ENCODE measurements at regions not wholly inside any gene's neighbourhood (a gene's known extent, or its start where the extent isn't known, plus 50 kb on each side); places are given as distances from the start of the nearest gene placed in this dataset.

GRCh38 chr13:76027131-76027530 is 391.0 kb downstream of the LMO7 start:
- DNase-seq (ENCODE audit: extremely low read depth in 1 of 11, low read depth in 9 of 11, low spot score in 4 of 11): no peak

DNA sequence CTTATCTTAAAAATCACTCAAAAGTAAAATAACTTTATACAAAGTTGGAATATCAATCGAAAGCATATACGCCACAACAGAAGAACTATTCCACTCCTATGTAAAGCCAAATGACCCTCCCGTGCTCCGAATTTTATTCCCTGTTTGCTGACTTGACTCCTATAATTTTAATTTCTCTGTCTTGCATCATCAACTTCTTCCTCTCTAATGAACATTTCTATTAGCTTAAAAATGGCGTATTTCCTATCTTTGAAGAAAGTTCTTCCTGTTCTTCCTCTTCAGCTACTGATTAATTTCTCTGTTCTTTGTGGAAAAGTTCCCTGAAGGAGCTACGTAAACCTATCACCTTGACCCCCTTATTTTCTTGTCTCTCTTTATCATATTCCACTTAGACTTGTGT is 389.3 kb downstream of the LMO7 start:
- no peak for DNase-seq (ENCODE audit: extremely low read depth in 1 of 11, low read depth in 9 of 11, low spot score in 4 of 11)

- no peak for DNase-seq (ENCODE audit: extremely low read depth in 1 of 11, low read depth in 9 of 11, low spot score in 4 of 11)
These were observed 388.0 kb downstream of the LMO7 start for GRCh38 chr13:76024151-76024550.

DNA sequence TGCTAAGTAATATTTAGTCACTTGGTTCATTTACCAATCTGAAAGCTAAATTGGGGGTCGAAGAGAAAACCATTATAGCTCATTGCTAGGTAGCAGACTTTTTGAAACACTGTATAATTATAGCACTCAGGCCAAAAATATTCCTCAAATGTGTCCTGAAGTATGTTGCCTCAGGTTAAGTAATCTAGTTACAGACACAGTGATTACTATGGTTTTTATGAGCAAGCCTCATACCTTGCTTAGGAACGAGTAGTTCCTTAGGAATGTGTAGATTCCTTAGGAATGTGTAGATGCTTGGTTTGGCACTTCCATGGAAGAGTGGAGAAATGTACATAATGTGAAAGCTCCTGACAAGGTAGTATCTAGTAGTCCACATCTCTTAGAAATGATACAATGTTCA is 387.5 kb downstream of the LMO7 start:
- DNase-seq (ENCODE audit: extremely low read depth in 1 of 11, low read depth in 9 of 11, low spot score in 4 of 11): no peak

DNA sequence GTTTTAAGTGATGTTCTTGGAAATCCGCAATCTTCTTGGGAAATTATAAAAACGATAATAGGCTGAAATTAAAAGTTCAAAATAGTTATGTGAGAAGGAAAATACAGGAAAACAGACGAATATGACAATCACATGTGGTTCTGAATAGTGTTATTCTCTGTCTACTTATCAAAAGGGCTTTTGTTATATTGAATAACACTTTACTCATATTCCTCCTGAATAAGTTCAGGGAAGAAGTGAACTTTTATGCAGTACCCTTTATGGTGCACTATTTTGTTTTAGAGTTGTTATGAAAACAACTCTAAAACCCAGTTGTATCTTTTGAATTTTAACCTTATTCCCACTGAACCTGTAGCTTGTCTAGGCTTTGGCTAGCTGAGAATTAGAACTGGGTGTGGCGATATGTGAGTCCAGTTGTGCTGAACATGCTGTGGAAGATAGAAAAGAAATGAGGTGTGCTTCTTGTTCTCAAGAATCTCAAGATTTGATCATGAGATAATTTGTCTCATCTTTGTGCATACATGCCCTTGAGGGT is 384.4 kb downstream of the LMO7 start:
- no peak for DNase-seq (ENCODE audit: extremely low read depth in 1 of 11, low read depth in 9 of 11, low spot score in 4 of 11)

DNA sequence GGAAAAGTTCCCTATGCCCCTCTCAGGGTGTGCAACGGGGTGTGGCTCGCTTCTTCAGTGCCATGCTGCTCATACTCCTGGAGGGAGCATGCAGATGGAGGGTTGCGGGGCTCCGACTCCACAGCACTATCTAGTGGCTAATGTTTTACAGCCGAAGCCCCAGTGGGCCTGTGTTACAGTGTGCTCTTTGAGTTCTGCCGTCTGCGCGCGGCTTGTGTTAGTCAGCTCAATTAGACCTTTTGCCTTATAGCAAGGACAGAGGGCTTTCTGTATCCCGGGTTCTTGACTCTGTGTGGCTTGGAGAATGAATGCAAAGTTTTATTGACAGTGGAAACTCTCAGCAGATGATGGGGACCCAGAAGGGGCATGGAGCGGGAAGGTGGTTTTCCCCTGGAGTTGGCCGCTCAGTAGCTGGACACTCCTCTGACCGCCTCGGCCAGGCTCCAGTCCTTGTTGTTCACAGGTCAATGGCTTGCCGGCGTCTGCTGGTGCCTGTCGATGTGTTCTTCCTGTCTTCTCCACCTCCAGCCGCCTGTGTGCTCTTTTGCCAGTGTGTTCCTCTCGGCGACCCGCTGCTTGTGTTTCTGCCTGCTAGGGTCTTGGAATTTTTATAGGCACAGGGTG is 383.4 kb downstream of the LMO7 start:
- DNase-seq (ENCODE audit: extremely low read depth in 1 of 11, low read depth in 9 of 11, low spot score in 4 of 11): no peak

DNA sequence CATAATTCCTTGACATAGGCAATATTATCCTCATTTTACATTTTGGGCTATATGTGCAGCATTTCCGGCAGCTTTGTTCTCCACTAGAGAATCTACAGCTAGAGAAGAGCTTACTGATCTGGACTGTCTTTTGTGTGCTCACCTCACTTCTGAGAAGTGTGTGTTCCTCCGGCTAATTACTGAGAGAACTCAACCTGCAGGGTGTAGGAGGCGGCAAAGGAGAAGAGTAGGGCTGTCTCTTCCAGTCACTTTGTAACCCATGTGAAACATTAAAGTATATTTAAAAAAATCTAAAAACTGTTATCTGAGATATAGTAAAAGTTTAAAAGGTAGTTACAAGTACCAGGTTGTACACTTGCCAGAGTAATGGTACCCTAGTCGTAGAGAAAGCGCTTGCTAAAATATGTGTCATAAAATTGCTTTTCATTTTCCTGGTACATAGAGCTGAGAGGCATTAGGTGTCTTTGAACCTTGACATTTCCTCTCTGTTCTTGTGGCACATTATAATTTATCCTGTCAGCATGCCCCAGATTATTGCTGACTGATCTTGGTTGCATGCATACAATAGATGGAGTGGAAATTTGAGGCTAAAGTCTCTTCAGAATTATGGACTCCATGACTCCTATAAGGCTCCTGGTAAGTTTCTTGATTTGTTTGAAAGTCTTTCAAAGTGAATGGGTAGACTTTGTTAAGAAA is 381.9 kb downstream of the LMO7 start:
- no peak for DNase-seq (ENCODE audit: extremely low read depth in 1 of 11, low read depth in 9 of 11, low spot score in 4 of 11)

DNA sequence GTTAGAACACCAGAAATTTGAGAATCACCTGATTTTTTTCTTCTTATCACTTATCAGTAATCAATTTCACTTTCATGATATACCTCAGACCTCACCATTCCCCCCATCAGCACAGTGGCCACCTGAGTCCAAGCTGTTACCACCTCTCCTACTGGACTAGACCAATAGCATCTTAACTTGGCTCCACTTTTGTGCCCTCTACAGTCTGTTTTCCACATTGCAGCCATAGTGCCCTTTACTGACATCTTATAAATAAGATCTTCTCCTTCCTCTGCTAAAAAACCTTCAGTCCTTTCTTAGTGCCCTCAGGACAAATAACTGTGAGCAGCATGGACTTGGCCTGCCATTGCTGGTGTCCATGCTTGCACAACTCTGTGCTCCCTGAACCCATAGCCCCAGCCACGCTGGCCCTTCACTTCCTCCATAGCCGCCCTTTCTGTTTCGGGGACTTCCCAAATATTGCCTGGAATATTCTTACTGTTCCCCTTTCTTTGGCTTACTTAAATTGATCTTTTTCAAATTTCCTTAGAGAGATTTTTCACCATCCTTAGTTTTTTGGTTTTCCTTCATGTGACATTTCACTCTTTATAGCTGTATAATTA is 380.8 kb downstream of the LMO7 start:
- DNase-seq (ENCODE audit: extremely low read depth in 1 of 11, low read depth in 9 of 11, low spot score in 4 of 11): no peak

GRCh38 chr13:76014406-76015318 is 378.5 kb downstream of the LMO7 start:
- peak in 8 of 11 donors; percentile 9 to 47 (median 24) for DNase-seq (ENCODE audit: extremely low read depth in 1 of 11, low read depth in 9 of 11, low spot score in 4 of 11)

DNA sequence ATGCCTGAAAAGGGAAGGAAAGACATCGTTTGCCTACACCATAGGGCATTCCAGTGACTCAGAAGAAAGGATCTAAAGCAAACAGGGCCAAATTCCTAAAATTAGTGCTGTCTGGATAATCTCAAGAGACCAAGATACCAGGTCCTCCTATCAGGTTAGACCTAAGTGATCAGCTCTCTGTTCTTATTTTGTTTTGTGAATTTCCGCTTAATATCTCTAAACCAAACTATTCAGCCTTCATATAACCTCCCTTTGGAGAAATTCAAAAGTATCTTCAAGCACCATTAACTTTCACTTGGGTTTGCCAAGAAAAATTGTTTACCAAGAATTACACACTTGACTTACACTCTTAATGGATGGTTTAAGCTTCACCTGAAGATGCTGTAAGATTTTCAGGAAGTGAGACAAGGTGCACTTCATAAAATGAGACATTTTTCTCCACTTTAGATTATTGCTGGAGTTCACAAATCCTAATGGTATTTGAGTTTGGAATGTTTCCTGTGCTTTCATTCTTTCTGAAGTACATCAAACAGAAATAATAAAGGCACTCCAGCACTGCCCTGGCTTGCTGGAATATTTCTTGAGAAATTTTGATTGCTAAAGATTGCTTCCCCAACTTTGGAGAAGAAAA is 376.1 kb downstream of the LMO7 start:
- DNase-seq (ENCODE audit: extremely low read depth in 1 of 11, low read depth in 9 of 11, low spot score in 4 of 11): peak in 3 of 11 donors; percentile 3 to 9 (median 8)

- no peak for DNase-seq (ENCODE audit: extremely low read depth in 1 of 11, low read depth in 9 of 11, low spot score in 4 of 11)
These were observed 373.2 kb downstream of the LMO7 start for GRCh38 chr13:76009267-76009890.

DNA sequence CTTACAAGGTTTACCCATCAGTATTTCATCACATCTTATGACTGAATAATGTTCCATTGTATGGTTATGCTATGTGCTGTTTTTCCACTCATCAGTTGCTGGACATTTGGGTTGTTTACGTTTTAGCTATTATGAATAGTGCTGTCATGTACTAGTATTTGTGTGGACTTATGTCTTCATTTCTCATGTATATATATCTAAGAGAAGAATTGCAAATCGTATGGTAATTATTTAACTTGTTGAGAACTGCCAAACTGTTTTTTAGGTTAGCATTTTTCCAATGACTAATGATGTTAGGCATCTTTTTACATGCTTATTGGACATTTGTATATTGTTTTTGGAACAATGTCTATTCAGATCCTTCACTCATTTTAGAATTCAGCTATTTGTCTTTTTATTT is 368.3 kb downstream of the LMO7 start:
- no peak for DNase-seq (ENCODE audit: extremely low read depth in 1 of 11, low read depth in 9 of 11, low spot score in 4 of 11)

DNA sequence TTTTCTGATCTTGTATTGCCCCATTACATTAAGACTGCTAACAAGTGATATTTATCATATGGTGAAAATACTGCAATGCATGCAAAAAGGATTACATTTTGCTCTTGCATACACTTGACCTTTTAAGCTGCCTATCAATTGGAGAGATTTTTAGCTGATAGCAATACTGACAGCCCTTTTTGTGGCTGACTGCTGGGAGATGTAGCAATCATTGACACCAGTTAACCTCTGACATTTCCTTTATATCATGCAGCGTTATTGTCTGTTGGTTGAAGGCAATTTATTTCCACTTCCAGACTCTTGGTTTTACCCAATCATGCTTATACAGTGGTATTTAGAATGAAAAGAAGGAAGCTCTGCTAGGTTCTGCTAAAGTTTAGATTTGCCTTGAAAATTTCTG is 364.0 kb downstream of the LMO7 start:
- no peak for DNase-seq (ENCODE audit: extremely low read depth in 1 of 11, low read depth in 9 of 11, low spot score in 4 of 11)

DNA sequence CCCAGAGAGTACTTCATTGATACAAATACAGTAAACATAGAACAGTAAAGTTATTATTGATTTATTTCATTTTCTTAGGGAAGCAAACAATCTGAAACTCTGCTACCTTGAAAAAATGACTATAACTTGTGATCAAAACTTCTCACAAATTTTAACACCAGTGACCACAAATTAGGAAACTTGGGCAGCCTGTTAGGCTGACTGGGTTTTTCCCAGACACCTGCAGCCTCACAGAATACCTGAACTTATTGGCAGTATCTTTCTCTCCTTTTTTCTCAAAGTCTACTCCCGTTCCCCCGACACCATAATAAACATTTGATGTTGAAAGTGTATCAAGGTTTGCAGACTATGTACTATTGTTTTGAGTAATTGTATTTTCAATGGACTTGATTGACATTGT is 360.5 kb downstream of the LMO7 start:
- DNase-seq (ENCODE audit: extremely low read depth in 1 of 11, low read depth in 9 of 11, low spot score in 4 of 11): no peak

DNA sequence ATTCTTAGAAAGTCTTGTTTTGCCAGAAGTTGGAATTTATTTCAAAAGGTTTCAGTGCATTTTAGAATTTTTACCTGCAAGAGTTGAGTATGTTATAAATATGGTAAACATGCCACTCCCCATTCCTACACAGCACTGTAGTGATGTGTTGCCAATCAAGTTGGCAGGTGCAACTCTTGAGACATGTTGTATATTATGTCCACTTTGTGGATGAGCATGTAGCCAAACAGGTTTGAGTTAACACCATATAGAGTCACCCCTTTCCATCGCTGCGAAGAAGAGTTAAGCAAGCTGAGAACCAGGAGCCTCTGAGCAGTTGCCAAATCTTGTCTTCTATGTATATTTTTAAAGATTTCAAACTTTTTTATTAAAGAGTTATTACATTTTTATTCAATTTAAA is 359.8 kb downstream of the LMO7 start:
- DNase-seq (ENCODE audit: extremely low read depth in 1 of 11, low read depth in 9 of 11, low spot score in 4 of 11): no peak

- DNase-seq (ENCODE audit: extremely low read depth in 1 of 11, low read depth in 9 of 11, low spot score in 4 of 11): no peak
These were observed 357.7 kb downstream of the LMO7 start for GRCh38 chr13:75993823-75994222.

DNA sequence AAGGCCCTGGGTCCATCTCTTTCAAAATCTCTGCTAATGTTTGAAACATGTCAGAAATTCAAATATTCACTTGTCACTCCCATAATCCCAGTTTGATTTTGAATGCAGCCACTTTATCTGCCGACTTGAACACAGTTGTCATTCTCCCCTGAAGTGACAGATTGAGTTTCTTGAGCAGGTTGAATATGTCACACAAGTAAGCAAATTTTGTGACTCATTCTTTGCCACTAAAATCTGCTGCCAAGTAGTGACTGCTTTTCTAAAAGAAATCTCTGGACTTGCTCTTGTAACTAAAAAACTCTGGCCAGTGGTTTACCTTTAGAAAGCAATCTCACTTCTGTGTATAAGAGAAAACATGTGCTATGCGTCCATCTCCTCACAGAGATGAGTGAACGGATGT is 357.1 kb downstream of the LMO7 start:
- no peak for DNase-seq (ENCODE audit: extremely low read depth in 1 of 11, low read depth in 9 of 11, low spot score in 4 of 11)

DNA sequence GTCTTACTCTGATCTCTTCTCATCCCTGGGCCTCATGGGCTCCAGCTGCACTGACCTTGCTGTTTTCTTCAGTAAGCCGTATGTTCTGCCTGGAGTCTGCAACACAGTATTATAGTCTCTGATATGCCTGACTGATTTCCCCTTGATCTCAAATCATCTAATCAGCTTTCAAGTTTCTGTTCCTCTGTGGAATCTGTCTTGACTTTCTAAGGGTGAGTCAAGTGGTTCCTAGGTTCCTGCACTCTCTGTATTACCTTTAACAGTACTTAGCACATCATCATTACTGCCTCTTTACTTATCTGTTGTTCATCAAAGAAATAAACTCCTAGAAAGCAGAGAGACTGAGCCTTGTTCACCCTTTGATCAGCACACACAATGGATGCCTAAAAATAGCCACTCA is 350.7 kb downstream of the LMO7 start:
- DNase-seq (ENCODE audit: extremely low read depth in 1 of 11, low read depth in 9 of 11, low spot score in 4 of 11): no peak

GRCh38 chr13:75985132-75985531 is 349.0 kb downstream of the LMO7 start:
- no peak for DNase-seq (ENCODE audit: extremely low read depth in 1 of 11, low read depth in 9 of 11, low spot score in 4 of 11)

Data from renal cortex interstitium (tissue), 11 donors.